GM21447 (cell line): ENCODE measurements at regions not wholly inside any gene's neighbourhood (a gene's known extent, or its start where the extent isn't known, plus 50 kb on each side); places are given as distances from the start of the nearest gene placed in this dataset.

Experiments used
- ATAC-seq: cut with Tn5 transposase; IDR thresholded peaks from one replicate; pipeline ENCODE4 v1.9.1; 2021; ENCODE audit not compliant: unreplicated experiment

DNA sequence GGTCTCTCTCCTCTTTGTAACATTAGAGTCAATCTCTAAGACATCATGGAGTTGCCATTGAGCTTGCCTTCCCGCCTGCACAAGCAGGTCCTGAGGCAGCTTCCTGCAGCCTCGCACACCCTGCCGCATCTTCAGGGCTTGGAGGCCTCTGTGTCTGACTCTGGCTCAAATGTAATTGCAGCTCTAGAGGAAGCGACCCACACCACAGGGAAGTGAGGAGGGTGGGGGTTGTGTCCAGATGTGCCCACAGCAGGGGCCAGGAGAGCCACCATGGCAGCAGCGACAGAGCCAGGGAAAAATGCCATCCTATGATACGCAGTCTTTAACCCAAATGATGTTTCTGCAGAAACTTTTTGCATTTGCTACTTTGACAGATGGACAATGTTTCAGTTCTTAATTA lies 216.0 kb upstream of the ZNF32 start:
- ATAC-seq, result no peak

DNA sequence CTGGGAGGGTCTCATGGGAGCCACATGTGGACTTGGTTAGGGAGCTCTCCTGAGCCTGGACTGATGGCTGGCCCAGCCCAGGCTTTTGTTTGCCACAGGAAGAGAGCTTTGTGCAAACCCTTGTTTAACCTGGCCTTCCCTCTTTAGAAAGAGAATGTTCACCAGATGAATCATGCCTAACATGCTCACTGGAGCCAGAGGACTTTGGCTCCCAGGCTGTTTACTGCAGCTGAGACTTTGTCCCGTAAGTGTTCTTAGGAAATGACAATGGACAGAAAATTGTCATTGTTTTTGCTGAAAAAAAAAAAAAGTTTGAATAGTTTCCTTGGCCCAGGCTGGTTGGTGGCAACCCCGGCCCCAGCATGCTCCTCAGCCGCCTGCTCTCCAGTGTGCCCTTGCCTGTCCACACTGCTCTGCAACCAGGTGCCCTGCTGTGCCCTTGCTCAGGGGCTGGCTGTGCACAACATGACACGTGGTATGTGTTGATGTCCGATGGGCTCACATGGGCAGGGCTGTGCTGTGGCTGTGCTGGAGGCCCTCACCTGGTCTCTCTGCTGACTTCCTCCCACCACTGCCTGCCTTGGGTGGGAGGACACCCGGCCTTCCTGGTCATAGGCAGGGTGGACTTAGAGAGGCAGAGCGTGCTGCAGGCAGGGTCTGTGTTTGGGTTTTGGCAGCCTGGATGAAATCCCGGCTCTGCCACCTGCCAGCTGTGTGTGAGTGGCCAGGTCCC lies 215.3 kb upstream of the ZNF32 start:
- ATAC-seq, result no peak

DNA sequence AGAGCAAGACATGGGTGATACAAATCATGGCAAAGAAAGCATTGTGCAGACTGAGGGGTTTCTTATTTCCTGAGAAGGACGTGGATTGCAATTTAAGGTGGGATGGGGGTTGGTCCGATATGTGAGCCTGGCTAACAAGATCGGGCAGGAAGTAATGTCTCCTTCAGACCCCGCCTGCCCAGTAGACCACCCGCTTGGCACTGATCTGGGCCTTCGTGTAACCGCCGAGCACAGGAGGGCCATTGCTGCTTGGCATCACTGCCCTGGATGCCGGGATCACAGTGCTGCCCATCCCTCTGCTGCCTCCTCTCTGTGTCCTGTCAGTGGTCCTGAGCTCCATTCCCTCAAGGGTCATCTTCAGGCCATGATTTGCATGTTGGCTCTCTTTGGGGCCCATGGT lies 214.6 kb upstream of the ZNF32 start:
- no peak for ATAC-seq

DNA sequence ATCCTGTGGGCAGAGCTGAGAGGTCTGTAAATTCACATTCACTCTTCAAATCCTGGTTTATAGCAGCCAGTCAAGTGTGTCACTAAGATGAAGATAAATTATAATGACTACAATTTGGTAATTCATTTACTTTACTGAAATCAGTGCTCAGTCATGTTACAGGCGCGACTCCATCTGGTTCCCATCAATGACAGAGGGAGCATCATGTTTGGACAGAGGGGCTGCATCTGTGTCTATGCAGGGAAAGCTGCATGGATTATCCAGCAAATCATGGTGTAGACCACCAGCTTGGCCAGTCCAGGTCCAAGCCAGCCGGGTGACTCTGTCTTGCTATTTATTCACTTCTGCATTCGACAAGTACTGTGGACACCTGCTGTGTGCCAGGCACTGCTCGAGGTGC lies 214.1 kb upstream of the ZNF32 start:
- no peak for ATAC-seq

DNA sequence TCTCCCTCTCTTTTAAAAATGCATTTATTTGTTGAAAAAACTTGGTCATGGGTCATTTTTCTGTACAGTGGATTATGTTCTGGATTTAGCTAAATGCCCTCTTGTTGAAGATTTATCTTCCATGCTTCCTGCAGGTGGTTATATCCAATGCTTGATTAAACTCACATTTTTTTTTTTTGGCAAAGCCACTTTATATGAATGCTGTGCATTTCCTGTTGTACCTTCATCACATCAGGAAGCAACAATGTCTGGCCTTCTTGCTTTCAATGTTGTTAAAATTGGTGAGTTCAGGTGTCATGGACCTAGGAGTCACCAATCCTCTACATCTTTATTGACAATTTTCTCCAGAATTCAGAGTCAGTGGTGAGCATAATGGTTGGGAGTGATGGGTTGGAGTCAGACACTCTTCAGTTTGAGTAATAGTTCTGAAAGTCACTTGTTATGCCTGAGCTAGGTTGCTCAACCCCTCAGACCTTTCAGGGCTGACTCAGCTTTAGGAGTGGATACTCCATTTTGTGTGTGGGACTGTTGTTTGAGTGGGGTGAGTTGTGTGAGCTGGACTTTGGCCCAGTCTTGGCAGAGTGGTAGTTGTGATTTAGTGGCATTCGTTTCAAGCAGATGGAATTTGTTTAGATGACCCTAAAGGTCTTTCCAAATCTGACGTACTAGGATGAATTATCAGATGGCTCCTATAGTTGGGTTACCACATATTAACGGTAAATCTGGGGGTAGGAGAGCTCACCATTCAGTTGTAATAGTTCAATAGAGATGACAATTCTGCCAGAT lies 213.5 kb upstream of the ZNF32 start:
- no peak for ATAC-seq

DNA sequence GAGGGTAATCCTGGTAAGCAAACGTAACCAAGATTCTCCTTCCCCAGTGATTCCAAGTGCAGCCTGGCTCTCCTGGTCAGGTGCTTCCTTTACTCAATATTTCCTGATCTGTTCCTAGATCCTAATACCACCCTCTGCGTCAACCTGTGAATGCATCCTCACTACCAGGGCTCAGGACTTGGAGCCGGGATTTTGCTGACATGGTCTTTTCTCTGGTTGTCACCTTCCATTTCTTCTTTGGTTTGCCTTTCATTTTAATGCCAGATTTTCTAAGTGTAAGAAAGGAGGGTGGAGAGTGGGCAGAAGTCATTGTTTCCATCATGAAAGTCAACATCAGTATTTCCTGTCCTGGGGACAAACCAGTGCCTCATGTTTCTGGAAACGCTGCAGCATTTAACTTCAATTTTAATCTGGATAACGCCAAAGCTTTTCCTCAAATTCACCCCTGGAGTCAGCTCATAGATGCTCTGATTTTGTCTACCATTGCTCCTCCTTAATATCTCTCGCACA lies 210.4 kb upstream of the ZNF32 start:
- no peak for ATAC-seq

- no peak for ATAC-seq
Measured at GRCh38 chr10:43857931-43858315, 209.2 kb upstream of the ZNF32 start.

- no peak for ATAC-seq
Measured at GRCh38 chr10:43857206-43857930, 208.7 kb upstream of the ZNF32 start.

DNA sequence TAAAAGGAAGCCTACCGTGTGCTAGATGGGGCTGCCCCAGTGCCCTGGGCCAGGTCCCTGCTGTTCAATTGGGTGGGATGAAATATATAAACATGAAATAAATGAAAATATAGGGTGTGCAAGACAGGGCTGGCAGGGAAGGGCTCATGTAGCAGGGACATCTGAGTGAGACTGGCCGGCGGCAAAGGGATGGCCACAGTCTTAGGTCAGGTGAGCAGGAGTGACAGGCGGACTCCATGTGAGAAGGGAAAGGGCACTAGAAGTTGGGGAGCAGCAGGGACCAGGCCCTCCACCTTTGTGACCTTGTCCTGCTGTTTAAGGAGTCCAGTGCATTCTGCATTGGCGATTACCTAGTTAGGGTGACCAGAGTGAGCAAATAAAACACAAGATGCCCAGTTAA lies 207.6 kb upstream of the ZNF32 start:
- ATAC-seq, result no peak

GRCh38 chr10:43855667-43856210 lies 207.1 kb upstream of the ZNF32 start:
- ATAC-seq, result no peak

- ATAC-seq, result no peak
Measured at GRCh38 chr10:43854007-43854406, 205.3 kb upstream of the ZNF32 start.

GRCh38 chr10:43853369-43853768 lies 204.7 kb upstream of the ZNF32 start:
- no peak for ATAC-seq

GRCh38 chr10:43852644-43853214 lies 204.0 kb upstream of the ZNF32 start:
- no peak for ATAC-seq

GRCh38 chr10:43852149-43852548 lies 203.5 kb upstream of the ZNF32 start:
- no peak for ATAC-seq

- no peak for ATAC-seq
Measured at GRCh38 chr10:43851030-43851429, 202.3 kb upstream of the ZNF32 start.

DNA sequence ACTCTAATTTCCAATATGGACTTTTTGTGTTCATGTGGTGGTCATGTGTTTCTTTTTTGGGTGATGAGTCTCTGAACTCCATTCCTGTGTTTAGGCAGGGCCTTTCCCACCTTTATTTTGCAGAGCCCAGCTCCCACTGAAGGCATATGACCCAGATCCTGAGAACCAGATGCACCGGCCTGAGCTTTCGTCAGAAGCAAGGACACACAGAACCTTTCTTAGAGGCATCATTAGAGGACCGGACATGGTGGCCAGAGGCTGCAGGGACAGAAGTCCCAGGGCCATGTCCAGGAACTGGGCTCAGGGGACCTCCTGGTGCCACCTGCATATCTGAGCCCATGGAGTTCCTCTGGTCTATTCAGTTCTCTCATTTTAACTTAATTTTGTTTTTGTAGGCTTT lies 200.9 kb upstream of the ZNF32 start:
- no peak for ATAC-seq

GRCh38 chr10:43846968-43847367 lies 198.3 kb upstream of the ZNF32 start:
- ATAC-seq, result no peak

GRCh38 chr10:43846187-43846680 lies 197.6 kb upstream of the ZNF32 start:
- ATAC-seq, result peak; percentile 69

DNA sequence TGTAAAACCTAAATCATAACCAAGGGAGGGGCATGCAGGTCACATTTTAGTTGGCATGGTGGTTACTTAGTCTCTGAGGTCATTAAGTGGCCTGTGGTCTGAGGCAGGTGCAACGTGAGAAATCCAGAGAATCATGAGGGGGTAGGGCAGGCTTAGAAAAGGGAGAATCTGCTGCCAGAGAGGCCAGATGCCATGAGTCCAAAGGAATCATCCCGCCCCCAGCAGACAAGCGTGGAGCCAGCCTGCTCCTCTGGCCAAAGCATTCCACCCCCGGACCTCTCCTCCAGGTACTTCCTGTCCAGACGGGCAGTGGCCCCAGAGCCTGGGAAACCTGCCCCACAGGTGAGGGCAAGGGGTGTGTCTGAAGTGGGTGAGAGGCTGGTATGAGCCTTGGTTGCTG lies 196.4 kb upstream of the ZNF32 start:
- no peak for ATAC-seq

GRCh38 chr10:43844221-43844620 lies 195.5 kb upstream of the ZNF32 start:
- ATAC-seq, result no peak
